ENCODE measurements at regions not wholly inside any gene's neighbourhood (a gene's known extent, or its start where the extent isn't known, plus 50 kb on each side); places are given as distances from the start of the nearest gene placed in this dataset.

GRCh38 chr14:48452437-48452995 lies 777.1 kb upstream of the MDGA2 start:
- TF ChIP-seq ZFX (IDR thresholded peaks at IDR 0.05) (no peak), CTCF (conservative IDR thresholded peaks at IDR 0.05) (no peak)
- no peak overlapping the region for H3K27ac ChIP-seq

DNA sequence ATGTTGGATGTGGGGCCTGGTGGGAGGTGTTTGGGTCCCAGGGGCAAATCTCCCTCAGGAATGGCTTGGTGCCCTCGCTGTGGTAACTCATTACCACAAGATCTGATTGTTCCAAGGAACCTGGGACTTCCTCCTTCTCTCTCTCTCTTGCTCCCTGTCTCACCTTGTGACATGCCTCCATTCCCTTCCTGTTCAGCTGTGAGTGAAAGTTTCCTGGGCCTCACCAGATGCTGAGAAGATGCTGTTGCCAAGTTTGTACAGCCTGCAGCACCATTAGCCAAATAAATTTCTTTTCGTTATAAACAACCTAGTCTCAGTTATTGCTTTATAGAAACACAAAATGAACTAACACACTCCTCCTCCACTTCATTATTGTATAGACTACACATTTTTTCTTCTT lies 759.8 kb upstream of the MDGA2 start:
- TF ChIP-seq ZFX (IDR thresholded peaks at IDR 0.05): no peak
- no peak overlapping the region for H3K27ac ChIP-seq

DNA sequence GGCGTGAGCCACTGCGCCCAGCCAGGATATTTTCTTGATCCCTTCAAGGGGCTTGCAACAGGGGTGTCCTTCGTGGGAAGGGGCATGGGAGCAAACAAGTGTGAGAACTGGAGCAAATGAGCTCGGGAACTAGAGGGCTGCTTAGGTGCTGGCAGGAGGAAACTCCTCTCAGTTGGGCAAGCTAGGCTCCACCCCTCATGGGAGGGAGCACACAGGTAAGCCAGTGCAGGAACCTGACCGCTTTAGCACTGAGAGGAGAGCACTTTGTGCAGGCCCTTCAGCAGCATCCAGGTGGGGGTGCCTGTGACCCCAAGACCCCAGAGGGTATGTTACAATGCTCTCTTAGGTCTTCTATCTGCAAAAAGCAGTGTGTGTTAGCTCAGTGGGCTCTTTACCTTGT lies 755.4 kb upstream of the MDGA2 start:
- H3K27ac ChIP-seq: no peak overlapping the region
- TF ChIP-seq ZFX (IDR thresholded peaks at IDR 0.05) (no peak), CTCF (conservative IDR thresholded peaks at IDR 0.05) (no peak)

- TF ChIP-seq ZFX (IDR thresholded peaks at IDR 0.05): no peak
- no peak for TF ChIP-seq CTCF (conservative IDR thresholded peaks at IDR 0.05)
- no peak overlapping the region for H3K27ac ChIP-seq
Measured at GRCh38 chr14:48429512-48429911, 754.1 kb upstream of the MDGA2 start.

- TF ChIP-seq ZFX (IDR thresholded peaks at IDR 0.05): no peak
- TF ChIP-seq CTCF (conservative IDR thresholded peaks at IDR 0.05): no peak
- no peak overlapping the region for H3K27ac ChIP-seq
Measured at GRCh38 chr14:48417715-48418500, 742.5 kb upstream of the MDGA2 start.

DNA sequence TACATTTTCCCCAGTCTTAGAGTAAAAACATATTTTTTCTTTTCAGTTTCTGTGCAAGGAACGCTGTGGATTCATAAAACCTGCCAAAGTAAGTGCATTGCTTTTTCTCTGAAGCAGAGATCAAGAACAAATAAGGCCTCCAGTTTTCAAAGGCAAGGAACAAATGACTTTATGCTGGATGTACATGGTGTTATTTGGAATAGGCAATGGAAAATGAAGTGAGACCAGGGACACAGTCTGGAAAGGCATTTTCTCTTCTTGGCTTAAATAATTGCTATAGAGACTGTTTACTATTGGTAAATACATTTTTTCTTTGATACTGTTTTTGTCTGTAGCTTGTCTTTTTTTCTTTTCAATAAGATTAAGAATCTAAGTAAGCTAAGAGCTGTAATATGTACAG lies 725.9 kb upstream of the MDGA2 start:
- TF ChIP-seq ZFX (IDR thresholded peaks at IDR 0.05): no peak
- TF ChIP-seq CTCF (conservative IDR thresholded peaks at IDR 0.05): no peak
- H3K27ac ChIP-seq: no peak overlapping the region

DNA sequence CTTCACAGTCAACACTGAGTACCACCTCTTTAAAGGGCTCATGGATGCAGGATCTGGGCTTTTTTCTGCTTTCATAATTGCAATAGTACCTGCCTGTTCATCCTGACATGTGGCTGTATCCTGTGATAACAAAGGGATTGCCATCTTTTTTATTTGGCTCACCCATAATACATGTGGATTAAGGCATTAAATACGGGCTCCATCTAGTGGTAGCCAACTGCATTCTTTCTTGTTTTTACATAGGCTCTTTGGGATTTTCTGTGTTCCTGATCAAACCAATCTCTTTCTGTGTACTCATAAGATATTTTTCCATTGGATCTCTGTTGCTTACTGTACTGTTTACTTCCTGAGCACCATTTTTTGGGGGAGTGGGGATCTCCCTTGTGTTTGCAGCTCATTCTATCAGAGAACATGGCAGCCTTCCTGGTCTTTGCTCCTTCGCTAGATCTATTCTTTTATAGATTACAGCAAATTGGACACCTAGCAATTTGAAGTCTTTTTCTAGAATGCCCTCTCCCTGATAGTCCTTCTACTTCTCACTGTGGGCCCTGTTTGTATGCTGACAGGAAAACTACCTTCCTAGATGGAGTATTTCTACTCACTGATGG lies 723.4 kb upstream of the MDGA2 start:
- peak; percentile 88 for TF ChIP-seq CTCF (conservative IDR thresholded peaks at IDR 0.05)
- TF ChIP-seq ZFX (IDR thresholded peaks at IDR 0.05): no peak
- H3K27ac ChIP-seq: no peak overlapping the region

Measured in C4-2B (cell line).